Left ventricle myocardium inferior (tissue), 1 donor: ENCODE measurements at regions not wholly inside any gene's neighbourhood (a gene's known extent, or its start where the extent isn't known, plus 50 kb on each side); places are given as distances from the start of the nearest gene placed in this dataset.

Experiments
- DNase-seq: peaks from one replicate; pipeline ENCODE4 v3.0.0-alpha.2; 2020
- H3K27ac ChIP-seq: fragments of 200-600 bp; replicated peaks from 2 replicates; pipeline ENCODE4 v1.8.0; 2021
- H3K27me3 ChIP-seq: fragments of 200-600 bp; 2 replicates; pipeline ENCODE4 v1.8.0; 2021; ENCODE audit warnings: low read depth
- H3K36me3 ChIP-seq: fragments of 200-600 bp; 2 replicates; pipeline ENCODE4 v1.8.0; 2021
- H3K4me1 ChIP-seq: fragments of 200-600 bp; 2 replicates; pipeline ENCODE4 v1.8.0; 2021
- H3K4me3 ChIP-seq: fragments of 200-600 bp; 2 replicates; pipeline ENCODE4 v1.8.0; 2021; ENCODE audit warnings: mild to moderate bottlenecking, moderate library complexity
- H3K9me3 ChIP-seq: fragments of 200-600 bp; replicated peaks from 2 replicates; pipeline ENCODE4 v1.8.0; 2021
- CTCF ChIP-seq: fragments of 200-600 bp; IDR thresholded peaks from 2 replicates; pipeline ENCODE4 v1.8.0; 2021; ENCODE audit warnings: antibody characterized with exemption, mild to moderate bottlenecking, borderline replicate concordance
- intact Hi-C: fragments of 100-400 bp; cut with micrococcal nuclease; formaldehyde crosslinking; loops from one replicate; pipeline ENCODE4 v1.11.0; 2022
- donor health status: DM: no; HTN: yes; CAD: no; lungs with severe emphysema.

GRCh38 chr16:62224646-62225209, 188.5 kb upstream of the CDH8 start:
- H3K4me3 ChIP-seq = no peak overlapping the region
- H3K9me3 ChIP-seq = no peaks in the 10 kb centered on the region
- H3K4me1 ChIP-seq = no peaks in the 10 kb centered on the region
- TF ChIP-seq CTCF = no peak
- DNase-seq = no peak
- no peaks in the 10 kb centered on the region for H3K36me3 ChIP-seq
- H3K27me3 ChIP-seq = no peaks in the 10 kb centered on the region
- H3K27ac ChIP-seq = no peak overlapping the region
- intact Hi-C loops = no loop called here

GRCh38 chr16:62216837-62217236, 180.6 kb upstream of the CDH8 start:
- intact Hi-C loops = no loop called here
- Histone ChIP-seq H3K36me3 (no peaks in the 10 kb centered on the region), H3K27me3 (no peaks in the 10 kb centered on the region), H3K9me3 (no peaks in the 10 kb centered on the region), H3K27ac (no peak overlapping the region), H3K4me1 (no peaks in the 10 kb centered on the region), H3K4me3 (no peak overlapping the region)
- TF ChIP-seq CTCF = no peak
- no peak for DNase-seq

- Histone ChIP-seq H3K27me3 (no peaks in the 10 kb centered on the region), H3K4me3 (no peak overlapping the region), H3K9me3 (no peaks in the 10 kb centered on the region), H3K36me3 (no peaks in the 10 kb centered on the region), H3K4me1 (no peaks in the 10 kb centered on the region), H3K27ac (no peak overlapping the region)
- no peak for DNase-seq
- no peak for TF ChIP-seq CTCF
- intact Hi-C loops = no loop called here
Observed at GRCh38 chr16:62213763-62214162, 177.5 kb upstream of the CDH8 start.

GRCh38 chr16:62208934-62209333, 172.7 kb upstream of the CDH8 start:
- H3K27ac ChIP-seq = no peak overlapping the region
- no peak for TF ChIP-seq CTCF
- H3K36me3 ChIP-seq = no peaks in the 10 kb centered on the region
- no peaks in the 10 kb centered on the region for H3K4me1 ChIP-seq
- H3K27me3 ChIP-seq = no peaks in the 10 kb centered on the region
- H3K9me3 ChIP-seq = no peaks in the 10 kb centered on the region
- DNase-seq = no peak
- intact Hi-C loops = no loop called here
- H3K4me3 ChIP-seq = no peak overlapping the region

GRCh38 chr16:62205459-62205858, 169.2 kb upstream of the CDH8 start:
- no peaks in the 10 kb centered on the region for H3K9me3 ChIP-seq
- H3K27ac ChIP-seq = no peak overlapping the region
- H3K4me1 ChIP-seq = no peaks in the 10 kb centered on the region
- intact Hi-C loops = no loop called here
- no peak for TF ChIP-seq CTCF
- H3K27me3 ChIP-seq = no peaks in the 10 kb centered on the region
- H3K36me3 ChIP-seq = no peaks in the 10 kb centered on the region
- H3K4me3 ChIP-seq = no peak overlapping the region
- no peak for DNase-seq
